ENCODE measurements at regions not wholly inside any gene's neighbourhood (a gene's known extent, or its start where the extent isn't known, plus 50 kb on each side); places are given as distances from the start of the nearest gene placed in this dataset.
"Not testable (repeated sequence)": the region's sequence is repeated elsewhere in the genome, so short reads cannot be mapped to it uniquely, and the experiment has no call there.

DNA sequence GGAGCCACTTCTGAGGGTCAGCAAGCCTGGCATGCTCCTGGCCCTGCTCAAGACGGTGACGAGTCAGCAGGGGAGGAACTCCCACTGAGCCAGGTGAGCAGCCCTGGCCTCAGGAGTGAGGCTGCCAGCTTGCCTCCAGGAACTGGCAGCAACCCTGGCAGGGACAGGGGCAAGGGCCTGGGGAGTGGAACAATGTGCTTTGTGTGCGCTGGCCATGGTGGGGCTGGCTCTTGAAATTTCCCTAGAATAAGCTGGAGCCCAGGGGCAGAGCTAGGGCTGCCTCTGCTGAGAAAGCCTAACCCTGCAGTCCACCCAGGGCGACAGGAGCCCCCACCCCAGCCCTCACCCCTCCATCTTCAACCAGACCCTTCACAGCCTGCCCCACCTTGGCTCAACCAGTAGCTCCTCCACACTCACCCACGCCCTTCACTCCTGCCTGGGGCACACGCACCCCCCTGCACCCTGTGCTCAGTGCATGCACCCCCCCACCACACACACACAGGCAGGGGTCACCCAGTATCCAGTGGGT lies 88.0 kb downstream of the MRPL14 start:
- ATAC-seq (no peak), DNase-seq (no peak)
- intact Hi-C loops (cut with micrococcal nuclease): no loop called here

- intact Hi-C loops (cut with micrococcal nuclease): no loop called here
- DNase-seq (no peak), ATAC-seq (no peak)
These were observed 88.6 kb downstream of the MRPL14 start for GRCh38 chr6:44038543-44039065.

GRCh38 chr6:44037847-44038542 lies 89.3 kb downstream of the MRPL14 start:
- intact Hi-C loops (cut with micrococcal nuclease): no loop called here
- DNase-seq (no peak), ATAC-seq (no peak)

DNA sequence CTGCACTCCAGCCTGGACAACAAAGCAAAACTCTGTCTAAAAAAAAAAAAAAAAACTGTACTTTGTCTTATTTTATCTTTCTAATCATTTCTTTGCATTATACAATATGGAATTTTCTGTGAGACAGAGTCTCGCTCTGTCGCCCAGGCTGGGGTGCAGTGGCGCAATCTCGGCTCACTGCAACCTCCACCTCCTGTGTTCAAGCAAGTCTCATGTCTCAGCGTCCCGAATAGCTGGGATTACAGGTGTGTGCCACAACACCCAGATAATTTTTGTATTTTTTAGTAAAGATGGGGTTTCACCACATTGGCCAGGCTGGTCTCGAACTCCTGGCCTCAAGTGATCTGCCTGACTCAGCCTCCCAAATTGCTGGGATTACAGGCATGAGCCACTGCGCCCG lies 90.0 kb downstream of the MRPL14 start:
- DNase-seq; ATAC-seq; intact Hi-C loops (cut with micrococcal nuclease): not testable (repeated sequence)

- no peak for ATAC-seq
- intact Hi-C loops (cut with micrococcal nuclease): no loop called here
- DNase-seq: no peak
These were observed 90.6 kb downstream of the MRPL14 start for GRCh38 chr6:44036699-44037101.

GRCh38 chr6:44036196-44036595 lies 91.1 kb downstream of the MRPL14 start:
- DNase-seq: no peak
- intact Hi-C loops (cut with micrococcal nuclease): no loop called here
- no peak for ATAC-seq

DNA sequence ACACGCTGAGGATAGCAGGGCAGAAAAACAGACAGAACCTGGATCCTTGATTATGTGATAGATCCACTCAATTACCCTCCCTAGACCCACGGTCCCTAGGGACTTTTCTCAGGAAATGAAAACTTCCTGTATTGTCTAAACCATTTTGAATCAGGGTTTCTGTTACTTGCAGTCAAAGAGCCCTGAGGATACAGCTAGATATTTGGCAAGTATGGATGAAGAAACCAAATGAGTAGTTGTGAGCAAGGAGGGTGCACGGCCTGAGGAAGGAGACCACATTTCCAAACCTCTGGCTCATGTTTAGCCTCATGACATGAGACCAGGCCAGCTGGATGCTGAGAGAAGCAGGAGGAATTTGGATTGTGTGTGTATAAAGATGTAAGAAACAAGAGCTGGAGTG lies 91.6 kb downstream of the MRPL14 start:
- ATAC-seq (no peak), DNase-seq (no peak)
- intact Hi-C loops (cut with micrococcal nuclease): no loop called here

DNA sequence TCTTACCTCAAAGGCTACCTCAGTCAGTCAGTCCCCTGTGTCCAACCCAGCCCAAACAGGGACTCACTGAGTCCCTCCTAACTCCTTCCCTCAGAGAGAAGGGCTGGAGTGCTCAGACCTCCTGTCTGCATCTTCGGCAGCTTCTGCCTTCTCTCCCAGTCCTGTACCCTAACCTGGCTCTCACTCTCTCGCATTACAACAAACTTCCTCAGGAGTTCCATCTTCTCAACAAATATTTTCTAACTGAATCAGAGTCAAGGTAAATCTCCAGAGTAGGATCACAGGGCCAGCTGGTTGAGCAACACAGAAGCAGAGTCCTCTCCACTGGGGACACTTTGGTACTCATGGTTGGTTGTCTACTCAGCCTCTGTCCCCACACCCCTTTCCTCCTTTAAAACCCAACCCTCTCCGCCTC lies 92.3 kb downstream of the MRPL14 start:
- ATAC-seq (no peak), DNase-seq (no peak)
- intact Hi-C loops (cut with micrococcal nuclease): no loop called here

GRCh38 chr6:44034391-44034861 lies 92.8 kb downstream of the MRPL14 start:
- DNase-seq: no peak
- intact Hi-C loops (cut with micrococcal nuclease): no loop called here
- ATAC-seq: no peak

GRCh38 chr6:44030812-44031454 lies 96.3 kb downstream of the MRPL14 start:
- ATAC-seq (no peak), DNase-seq (no peak)
- intact Hi-C loops (cut with micrococcal nuclease): no loop called here

DNA sequence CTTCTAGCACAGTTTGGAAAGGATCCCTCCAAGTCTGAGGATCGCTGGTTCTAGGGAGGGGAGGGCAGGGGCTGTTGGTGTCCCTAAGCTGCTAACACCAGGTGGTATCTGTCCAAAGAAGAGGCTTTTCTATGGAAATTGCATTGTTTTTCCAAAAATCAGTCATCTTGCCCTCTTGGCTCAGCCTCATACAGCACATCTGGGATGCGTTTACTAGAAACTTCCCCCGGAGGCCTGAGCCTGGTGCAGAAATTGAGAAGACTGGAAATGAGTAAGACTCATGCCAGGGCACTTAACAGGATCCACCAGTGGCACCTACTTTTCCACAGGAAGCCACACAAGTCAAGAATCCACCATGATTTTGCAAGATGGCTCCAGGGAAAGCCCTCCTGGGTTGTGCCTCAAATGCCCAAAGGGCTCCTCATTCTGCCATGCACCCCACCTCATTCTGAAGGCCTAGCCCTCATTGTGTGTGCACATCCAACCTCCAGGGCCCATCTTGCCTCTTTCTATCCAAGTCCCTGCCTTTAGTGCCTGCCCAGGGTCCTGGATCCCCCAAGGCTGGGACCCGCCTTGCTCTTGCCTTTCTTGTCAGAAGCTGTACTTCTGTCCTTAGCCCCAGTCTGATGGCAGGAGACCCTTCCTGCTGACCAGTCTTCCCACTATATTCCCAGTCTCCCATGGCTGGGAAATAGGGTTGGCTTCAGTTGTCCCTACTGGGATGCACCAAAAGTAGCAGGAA lies 97.6 kb downstream of the MRPL14 start:
- intact Hi-C loops (cut with micrococcal nuclease): no loop called here
- ATAC-seq: peak; percentile 52
- DNase-seq: no peak

- ATAC-seq: peak; percentile 54
- DNase-seq: no peak
- intact Hi-C loops (cut with micrococcal nuclease): no loop called here
These were observed 98.4 kb downstream of the MRPL14 start for GRCh38 chr6:44028789-44029310.

DNA sequence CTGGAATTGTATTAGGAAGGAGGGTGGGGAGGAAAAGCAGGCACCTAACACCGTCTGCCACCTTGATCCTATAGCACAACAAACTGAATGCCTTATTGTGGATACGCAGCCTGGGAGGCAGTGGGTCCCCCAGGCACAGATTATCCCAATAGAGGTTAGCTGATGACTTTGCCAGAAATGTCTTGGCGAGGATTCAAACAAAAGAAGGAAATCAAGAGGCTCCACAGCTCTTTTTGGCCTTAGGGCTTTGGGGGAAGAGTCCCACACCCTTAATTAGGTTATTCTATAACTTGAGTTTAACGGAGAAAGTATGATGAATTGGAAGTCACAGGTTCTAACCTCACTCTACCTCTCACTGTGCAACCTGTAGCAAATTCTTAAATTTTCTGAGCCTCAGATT lies 102.0 kb downstream of the MRPL14 start:
- intact Hi-C loops (cut with micrococcal nuclease): no loop called here
- DNase-seq (no peak), ATAC-seq (no peak)

- no peak for DNase-seq
- intact Hi-C loops (cut with micrococcal nuclease): no loop called here
- ATAC-seq: no peak
These were observed 102.6 kb downstream of the MRPL14 start for GRCh38 chr6:44024574-44025219.

DNA sequence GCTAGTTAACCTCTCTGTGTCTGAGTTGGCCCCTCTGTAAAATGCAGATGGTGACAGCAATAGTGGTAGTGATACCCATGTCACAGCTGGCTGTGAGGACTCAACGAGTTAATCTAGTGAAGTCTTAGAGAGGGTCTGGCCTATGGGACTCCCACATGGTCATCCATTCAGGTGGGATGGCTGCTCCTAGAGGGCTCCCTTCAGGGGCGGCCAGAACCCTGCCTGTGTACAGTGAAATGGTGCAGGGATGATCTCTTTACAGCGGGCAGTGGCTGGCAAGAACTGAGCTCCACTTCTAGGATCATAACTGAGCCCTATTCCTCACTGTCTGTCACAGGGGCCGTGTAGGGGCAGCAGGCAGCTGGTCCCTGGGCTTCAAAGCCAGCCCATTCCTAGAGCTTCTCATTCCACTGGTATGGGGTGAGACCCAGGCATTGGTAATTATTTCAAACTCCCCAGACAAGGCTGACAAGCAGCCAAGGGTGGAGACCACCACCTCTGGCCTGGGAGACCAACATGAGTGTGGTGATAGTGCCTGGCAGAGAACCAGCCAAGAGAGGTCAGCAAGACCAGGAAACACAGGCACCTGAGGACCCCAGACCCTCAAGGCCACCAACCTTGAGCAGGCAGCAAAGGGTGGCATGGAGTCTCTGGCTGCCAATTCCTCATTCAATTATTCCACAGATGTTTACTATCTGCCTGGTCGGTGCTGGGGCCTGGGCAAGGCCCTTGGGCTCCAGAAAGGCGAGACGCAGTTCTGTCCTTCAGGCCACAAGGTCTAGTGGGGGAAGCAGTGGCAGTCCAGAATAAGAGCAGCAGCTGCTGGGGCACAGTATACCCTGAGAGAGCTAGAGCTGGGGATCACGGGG lies 103.4 kb downstream of the MRPL14 start:
- DNase-seq (no peak), ATAC-seq (no peak)
- intact Hi-C loops (cut with micrococcal nuclease): no loop called here

GRCh38 chr6:44022671-44023352 lies 104.4 kb downstream of the MRPL14 start:
- intact Hi-C loops (cut with micrococcal nuclease): no loop called here
- DNase-seq (no peak), ATAC-seq (no peak)

GRCh38 chr6:44022296-44022661 lies 105.0 kb downstream of the MRPL14 start:
- no peak for DNase-seq
- no peak for ATAC-seq
- intact Hi-C loops (cut with micrococcal nuclease): no loop called here

Data from left ventricle myocardium superior (tissue), 1 donor.